ENCODE measurements at regions not wholly inside any gene's neighbourhood (a gene's known extent, or its start where the extent isn't known, plus 50 kb on each side); places are given as distances from the start of the nearest gene placed in this dataset.

DNA sequence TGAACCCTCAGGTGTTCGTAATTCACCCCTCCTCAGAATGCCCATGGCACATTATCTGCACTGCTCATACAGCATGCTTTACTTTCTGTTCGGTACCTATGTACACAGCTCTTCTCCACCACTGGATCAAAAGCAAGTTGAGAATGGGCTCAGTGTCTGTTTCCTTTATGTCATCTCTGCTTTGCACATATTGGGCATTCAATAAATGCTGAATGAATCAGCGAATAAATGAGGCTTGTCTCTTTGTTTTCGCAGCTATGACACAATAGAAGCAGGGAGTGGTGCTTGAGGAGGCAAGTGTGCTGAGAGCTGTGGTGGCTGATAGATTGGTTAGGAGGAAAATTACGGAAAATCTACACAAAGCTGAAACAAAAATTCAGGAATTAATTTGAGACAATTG lies 109.1 kb upstream of the VMA21 start:
- no CpG with 5 or more reads among the region's 5 CpGs for WGBS, 2 donors (ENCODE audit: extremely low coverage in 2 of 2, insufficient read length in 2 of 2, insufficient replicate concordance in 1 of 2)
- Histone ChIP-seq H3K27me3 (ENCODE audit: control insufficient read depth in 3 of 3, insufficient read depth in 3 of 3, low read depth in 1 of 3, low read length in 3 of 3) (no peaks in the 10 kb centered on the region), H2BK12ac (ENCODE audit: low read length) (no peak overlapping the region), H4K91ac (ENCODE audit: low read depth, low read length, poor library complexity) (no peak overlapping the region), H3K4me1 (ENCODE audit: control insufficient read depth in 2 of 2, insufficient read depth in 1 of 2, low read depth in 1 of 2, low read length in 2 of 2) (peaks cover 0 to 3% of the 10 kb centered on the region in 2 donors), H2AFZ (ENCODE audit: low read length) (no peak overlapping the region), H3K27ac (replicated peaks; ENCODE audit: low read length) (no peak overlapping the region), H3K4me2 (ENCODE audit: insufficient read depth, low read length, poor library complexity, severe bottlenecking) (no peak overlapping the region), H3K4me3 (ENCODE audit: low read length in 2 of 2) (no peak overlapping the region), H4K8ac (ENCODE audit: low read depth, low read length) (no peak overlapping the region), H2BK5ac (ENCODE audit: low read length) (no peak overlapping the region), H3K9me3 (replicated peaks in 1 of 2; ENCODE audit: control insufficient read depth in 2 of 2, insufficient read depth in 1 of 2, low read depth in 1 of 2, low read length in 2 of 2) (no peaks in the 10 kb centered on the region), H3K79me1 (ENCODE audit: low read depth, low read length) (no peaks in the 10 kb centered on the region), H3K36me3 (replicated peaks in 1 of 2; ENCODE audit: control insufficient read depth in 2 of 2, insufficient read depth in 2 of 2, low read length in 2 of 2) (no peaks in the 10 kb centered on the region), H3K23ac (ENCODE audit: low read depth, low read length, poor library complexity) (no peak overlapping the region), H3K9ac (ENCODE audit: low read depth, low read length, poor library complexity) (no peak overlapping the region), H2AK5ac (ENCODE audit: low read depth, low read length) (no peak overlapping the region), H2BK15ac (ENCODE audit: low read length) (no peak overlapping the region), H3K18ac (ENCODE audit: low read length) (no peak overlapping the region), H3K14ac (ENCODE audit: low read length) (no peak overlapping the region), H3K4ac (ENCODE audit: low read length) (no peak overlapping the region), H2BK120ac (ENCODE audit: low read depth, low read length) (no peak overlapping the region)
- no peak for DNase-seq (ENCODE audit: low spot score)

DNA sequence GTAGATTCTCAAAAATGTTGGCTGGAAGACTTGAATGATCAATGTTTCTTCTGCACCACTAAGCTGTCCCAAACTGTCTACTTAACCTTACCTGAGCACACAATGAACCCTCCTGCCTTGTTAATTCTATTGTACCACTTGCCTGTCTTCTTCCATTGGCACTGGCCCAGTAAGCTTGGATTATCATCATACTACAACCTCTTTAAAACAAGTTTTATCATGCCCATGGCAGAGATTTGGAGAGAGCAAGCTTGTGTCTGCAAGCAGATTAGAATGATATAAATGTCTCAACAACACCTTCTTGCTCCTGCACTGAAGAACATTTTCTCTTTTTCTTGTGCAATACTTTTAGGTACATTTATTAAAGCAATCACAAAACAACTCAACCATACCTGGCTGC lies 74.0 kb upstream of the VMA21 start:
- H3K4ac ChIP-seq (ENCODE audit: low read length) = no peak overlapping the region
- DNase-seq (ENCODE audit: low spot score) = no peak
- H2BK15ac ChIP-seq (ENCODE audit: low read length) = no peak overlapping the region
- no peak overlapping the region for H3K23ac ChIP-seq (ENCODE audit: low read depth, low read length, poor library complexity)
- no peak overlapping the region for H3K9ac ChIP-seq (ENCODE audit: low read depth, low read length, poor library complexity)
- no peak overlapping the region for H3K14ac ChIP-seq (ENCODE audit: low read length)
- H2AK5ac ChIP-seq (ENCODE audit: low read depth, low read length) = no peak overlapping the region
- H4K8ac ChIP-seq (ENCODE audit: low read depth, low read length) = no peak overlapping the region
- no peaks in the 10 kb centered on the region for H3K79me1 ChIP-seq (ENCODE audit: low read depth, low read length)
- H3K27ac ChIP-seq (replicated peaks; ENCODE audit: low read length) = no peak overlapping the region
- H3K36me3 ChIP-seq (replicated peaks in 1 of 2; ENCODE audit: control insufficient read depth in 2 of 2, insufficient read depth in 2 of 2, low read length in 2 of 2) = no peaks in the 10 kb centered on the region
- H4K91ac ChIP-seq (ENCODE audit: low read depth, low read length, poor library complexity) = no peak overlapping the region
- no peak overlapping the region for H3K4me3 ChIP-seq (ENCODE audit: low read length in 2 of 2)
- no peak overlapping the region for H2BK12ac ChIP-seq (ENCODE audit: low read length)
- H2AFZ ChIP-seq (ENCODE audit: low read length) = no peak overlapping the region
- H2BK120ac ChIP-seq (ENCODE audit: low read depth, low read length) = no peak overlapping the region
- H3K18ac ChIP-seq (ENCODE audit: low read length) = no peak overlapping the region
- H3K4me2 ChIP-seq (ENCODE audit: insufficient read depth, low read length, poor library complexity, severe bottlenecking) = no peak overlapping the region
- no peaks in the 10 kb centered on the region for H3K27me3 ChIP-seq (ENCODE audit: control insufficient read depth in 3 of 3, insufficient read depth in 3 of 3, low read depth in 1 of 3, low read length in 3 of 3)
- H3K4me1 ChIP-seq (ENCODE audit: control insufficient read depth in 2 of 2, insufficient read depth in 1 of 2, low read depth in 1 of 2, low read length in 2 of 2) = peaks cover 0 to 2% of the 10 kb centered on the region in 2 donors
- H2BK5ac ChIP-seq (ENCODE audit: low read length) = no peak overlapping the region
- no peaks in the 10 kb centered on the region for H3K9me3 ChIP-seq (replicated peaks in 1 of 2; ENCODE audit: control insufficient read depth in 2 of 2, insufficient read depth in 1 of 2, low read depth in 1 of 2, low read length in 2 of 2)

DNA sequence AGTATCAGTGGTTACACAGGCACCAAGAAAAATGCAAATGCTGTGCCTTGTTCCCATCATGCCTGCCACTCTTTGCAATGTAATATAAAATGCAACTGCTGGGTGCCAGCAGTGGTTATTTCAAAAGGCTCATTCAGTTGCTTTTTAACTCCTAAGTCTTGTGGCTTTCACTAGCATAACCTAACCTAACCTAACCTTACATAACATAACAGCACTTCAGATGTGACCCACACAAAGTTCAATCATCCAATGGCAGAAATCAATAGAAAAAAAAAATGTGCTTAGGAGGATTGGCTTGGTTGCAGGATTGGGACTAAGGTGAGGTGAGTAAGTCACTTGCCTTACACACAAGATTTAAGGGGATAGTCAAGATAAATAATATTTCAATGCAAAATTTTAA lies 60.2 kb upstream of the VMA21 start:
- no peak overlapping the region for H4K8ac ChIP-seq (ENCODE audit: low read depth, low read length)
- H3K4me3 ChIP-seq (ENCODE audit: low read length in 2 of 2) = no peak overlapping the region
- no peak overlapping the region for H3K9ac ChIP-seq (ENCODE audit: low read depth, low read length, poor library complexity)
- H2BK120ac ChIP-seq (ENCODE audit: low read depth, low read length) = no peak overlapping the region
- DNase-seq (ENCODE audit: low spot score) = no peak
- H3K23ac ChIP-seq (ENCODE audit: low read depth, low read length, poor library complexity) = no peak overlapping the region
- H3K4me2 ChIP-seq (ENCODE audit: insufficient read depth, low read length, poor library complexity, severe bottlenecking) = no peak overlapping the region
- H3K18ac ChIP-seq (ENCODE audit: low read length) = no peak overlapping the region
- no peak overlapping the region for H3K4ac ChIP-seq (ENCODE audit: low read length)
- H2AK5ac ChIP-seq (ENCODE audit: low read depth, low read length) = no peak overlapping the region
- no peak overlapping the region for H3K27ac ChIP-seq (replicated peaks; ENCODE audit: low read length)
- no peaks in the 10 kb centered on the region for H3K27me3 ChIP-seq (ENCODE audit: control insufficient read depth in 3 of 3, insufficient read depth in 3 of 3, low read depth in 1 of 3, low read length in 3 of 3)
- no peak overlapping the region for H2BK5ac ChIP-seq (ENCODE audit: low read length)
- no peaks in the 10 kb centered on the region for H3K4me1 ChIP-seq (ENCODE audit: control insufficient read depth in 2 of 2, insufficient read depth in 1 of 2, low read depth in 1 of 2, low read length in 2 of 2)
- no peak overlapping the region for H4K91ac ChIP-seq (ENCODE audit: low read depth, low read length, poor library complexity)
- H3K79me1 ChIP-seq (ENCODE audit: low read depth, low read length) = no peaks in the 10 kb centered on the region
- no peak overlapping the region for H2BK12ac ChIP-seq (ENCODE audit: low read length)
- no peak overlapping the region for H2BK15ac ChIP-seq (ENCODE audit: low read length)
- H3K36me3 ChIP-seq (replicated peaks in 1 of 2; ENCODE audit: control insufficient read depth in 2 of 2, insufficient read depth in 2 of 2, low read length in 2 of 2) = no peaks in the 10 kb centered on the region
- H3K9me3 ChIP-seq (replicated peaks in 1 of 2; ENCODE audit: control insufficient read depth in 2 of 2, insufficient read depth in 1 of 2, low read depth in 1 of 2, low read length in 2 of 2) = no peaks in the 10 kb centered on the region
- H2AFZ ChIP-seq (ENCODE audit: low read length) = no peak overlapping the region
- H3K14ac ChIP-seq (ENCODE audit: low read length) = no peak overlapping the region

DNA sequence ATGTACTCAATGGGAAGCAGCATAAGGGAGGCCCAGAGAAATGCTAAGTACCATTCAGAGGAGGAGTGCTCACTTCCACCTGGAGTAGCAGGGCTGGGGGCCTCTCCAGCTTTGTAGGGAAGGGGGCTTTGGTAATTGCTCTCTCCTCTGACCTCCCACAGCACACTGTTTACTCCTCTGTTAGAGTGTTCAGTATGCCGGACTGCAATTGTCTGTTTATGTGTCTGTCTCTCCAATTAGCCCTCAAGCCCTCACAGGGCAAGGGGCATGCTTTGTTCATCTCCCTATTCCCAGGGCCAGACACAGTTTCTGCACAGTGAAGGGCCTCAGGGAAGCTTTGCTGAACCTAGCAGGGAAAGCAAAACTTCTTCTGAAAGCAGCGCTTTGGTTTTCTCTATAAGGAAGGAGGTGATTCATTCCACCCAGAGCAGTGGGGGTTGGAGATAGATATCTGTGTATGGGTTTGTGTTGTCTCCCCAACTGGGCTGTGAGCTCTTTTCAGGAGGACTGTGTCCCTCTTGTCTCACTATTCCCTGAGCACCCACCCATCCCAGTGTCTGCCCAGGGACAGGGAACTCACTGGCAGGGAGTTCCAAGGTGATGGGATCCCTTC lies 50.0 kb upstream of the VMA21 start:
- no CpG with 5 or more reads among the region's 2 CpGs for WGBS, 2 donors (ENCODE audit: extremely low coverage in 2 of 2, insufficient read length in 2 of 2, insufficient replicate concordance in 1 of 2)
- H2AFZ ChIP-seq (ENCODE audit: low read length) = no peak overlapping the region
- H3K14ac ChIP-seq (ENCODE audit: low read length) = no peak overlapping the region
- no peak overlapping the region for H4K91ac ChIP-seq (ENCODE audit: low read depth, low read length, poor library complexity)
- H3K79me1 ChIP-seq (ENCODE audit: low read depth, low read length) = no peaks in the 10 kb centered on the region
- peaks cover 0 to 10% of the 10 kb centered on the region in 2 donors for H3K4me1 ChIP-seq (ENCODE audit: control insufficient read depth in 2 of 2, insufficient read depth in 1 of 2, low read depth in 1 of 2, low read length in 2 of 2)
- peak overlapping the region; percentile 22 for H3K27ac ChIP-seq (replicated peaks; ENCODE audit: low read length)
- peaks cover 0 to 25% (median 0%) of the 10 kb centered on the region in 3 experiments for H3K27me3 ChIP-seq (ENCODE audit: control insufficient read depth in 3 of 3, insufficient read depth in 3 of 3, low read depth in 1 of 3, low read length in 3 of 3)
- H3K23ac ChIP-seq (ENCODE audit: low read depth, low read length, poor library complexity) = no peak overlapping the region
- no peaks in the 10 kb centered on the region for H3K9me3 ChIP-seq (replicated peaks in 1 of 2; ENCODE audit: control insufficient read depth in 2 of 2, insufficient read depth in 1 of 2, low read depth in 1 of 2, low read length in 2 of 2)
- H2BK15ac ChIP-seq (ENCODE audit: low read length) = no peak overlapping the region
- H3K4me3 ChIP-seq (ENCODE audit: low read length in 2 of 2) = no peak overlapping the region
- H3K4ac ChIP-seq (ENCODE audit: low read length) = no peak overlapping the region
- no peak overlapping the region for H3K18ac ChIP-seq (ENCODE audit: low read length)
- no peak overlapping the region for H2BK5ac ChIP-seq (ENCODE audit: low read length)
- peak; percentile 23 for DNase-seq (ENCODE audit: low spot score)
- no peak overlapping the region for H2AK5ac ChIP-seq (ENCODE audit: low read depth, low read length)
- H3K9ac ChIP-seq (ENCODE audit: low read depth, low read length, poor library complexity) = no peak overlapping the region
- H3K4me2 ChIP-seq (ENCODE audit: insufficient read depth, low read length, poor library complexity, severe bottlenecking) = no peak overlapping the region
- no peak overlapping the region for H2BK120ac ChIP-seq (ENCODE audit: low read depth, low read length)
- H3K36me3 ChIP-seq (replicated peaks in 1 of 2; ENCODE audit: control insufficient read depth in 2 of 2, insufficient read depth in 2 of 2, low read length in 2 of 2) = no peaks in the 10 kb centered on the region
- no peak overlapping the region for H4K8ac ChIP-seq (ENCODE audit: low read depth, low read length)
- H2BK12ac ChIP-seq (ENCODE audit: low read length) = no peak overlapping the region
